Limb (tissue), 2 donors: ENCODE measurements at regions not wholly inside any gene's neighbourhood (a gene's known extent, or its start where the extent isn't known, plus 50 kb on each side); places are given as distances from the start of the nearest gene placed in this dataset.

ENCODE experiments used
- DNase-seq, 2 donors: peaks; one replicate each; pipeline ENCODE4 v3.0.0-alpha.2; 2016; ENCODE audit errors: extremely low spot score in 2 of 2

DNA sequence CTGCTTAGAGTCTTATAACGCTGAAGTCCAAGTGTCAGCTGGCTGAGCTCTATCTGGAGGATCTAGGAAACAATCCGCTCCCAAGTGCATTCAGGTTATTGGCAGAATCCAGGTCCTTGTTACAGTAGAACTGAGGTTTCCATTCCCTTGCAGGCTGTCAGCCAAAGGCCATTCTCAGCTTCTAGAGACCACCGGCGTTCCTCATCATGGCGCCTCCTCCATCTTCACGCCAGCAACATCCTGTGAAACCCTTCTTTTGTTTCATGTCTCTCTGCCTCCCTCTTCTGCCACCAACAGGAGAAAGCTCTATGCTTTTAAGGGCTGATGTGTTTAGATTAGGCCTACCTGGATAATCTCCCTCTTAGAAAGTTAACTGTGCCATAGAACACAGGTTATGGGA is 133.0 kb upstream of the RASSF8 start:
- DNase-seq: peak; percentile 54 to 70

DNA sequence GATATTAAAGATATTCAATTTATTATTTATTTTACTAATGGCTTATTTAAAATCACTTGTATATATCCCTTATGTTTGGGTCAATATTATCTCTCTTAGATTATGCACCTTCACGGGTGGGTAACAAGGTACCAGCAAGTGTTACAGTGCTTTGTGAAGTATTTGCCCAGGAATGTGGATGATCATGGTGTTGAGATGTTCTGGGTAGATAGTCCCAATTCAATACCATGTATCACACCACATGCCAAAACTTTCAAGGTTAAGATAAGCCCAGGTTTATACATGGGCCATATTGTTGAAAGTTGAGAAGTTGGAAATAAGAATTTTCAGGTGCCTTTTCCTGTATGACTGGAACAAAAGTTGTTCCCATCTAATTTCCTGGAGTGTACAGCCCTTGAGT is 131.3 kb upstream of the RASSF8 start:
- DNase-seq: no peak

DNA sequence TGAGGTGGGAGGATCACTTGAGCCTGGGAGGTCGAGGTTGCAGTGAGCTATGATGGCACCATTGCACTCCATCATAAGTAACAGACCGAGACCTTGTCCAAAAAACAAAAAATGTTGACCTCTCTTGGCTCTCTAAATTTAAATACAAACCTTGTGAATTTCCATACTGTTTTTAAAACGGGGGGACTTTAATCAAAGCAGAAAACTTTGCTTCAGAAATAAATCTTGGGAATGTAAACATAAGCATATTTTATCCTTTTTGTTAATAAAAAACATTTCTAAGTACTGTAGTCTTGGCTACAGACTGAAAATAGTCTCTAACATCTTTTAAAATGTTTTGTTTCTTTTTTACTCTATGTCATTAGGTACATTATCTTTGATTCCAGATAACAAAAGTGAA is 130.7 kb upstream of the RASSF8 start:
- DNase-seq: no peak

DNA sequence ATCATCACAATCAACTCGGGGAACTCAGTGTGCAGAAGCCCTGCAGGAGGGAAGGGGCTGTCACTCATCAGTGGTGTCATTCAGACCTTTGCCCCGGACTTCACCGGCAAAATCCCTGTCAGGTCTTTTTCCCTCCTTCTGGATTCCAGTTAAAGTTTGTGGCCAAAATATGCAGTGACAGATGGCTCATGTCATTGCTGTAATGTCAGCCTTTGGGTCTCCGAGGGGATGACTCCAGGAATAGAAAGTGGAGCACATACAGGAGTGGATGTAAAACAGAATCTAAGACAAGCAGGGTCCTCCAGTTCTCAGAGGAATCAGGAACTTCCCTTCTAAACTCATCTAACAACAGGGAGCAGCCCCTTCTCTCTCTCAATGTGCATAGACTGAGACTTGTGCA is 130.3 kb upstream of the RASSF8 start:
- DNase-seq: no peak

- peak in 1 of 2 donors; percentile 44 for DNase-seq
Measured at GRCh38 chr12:25829192-25829591, 129.3 kb upstream of the RASSF8 start.

DNA sequence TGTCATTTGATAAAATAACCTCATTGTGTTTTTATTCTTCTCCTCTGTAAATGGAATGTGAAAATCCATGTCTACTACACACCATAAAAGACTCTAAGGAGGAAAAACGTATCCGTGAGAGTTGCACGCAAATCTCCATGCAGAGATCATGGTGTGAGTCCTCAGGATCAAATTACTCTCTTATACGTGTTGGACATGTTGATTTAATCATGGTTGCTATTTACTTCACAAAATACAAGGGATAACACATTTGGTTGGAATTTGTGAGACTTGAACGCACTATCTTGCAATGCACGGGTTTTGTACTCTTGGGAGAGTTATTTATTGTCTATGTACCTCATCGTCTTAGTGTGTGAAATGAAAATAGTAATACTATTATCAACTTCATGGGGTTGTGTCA is 128.0 kb upstream of the RASSF8 start:
- peak in 1 of 2 donors; percentile 60 for DNase-seq

DNA sequence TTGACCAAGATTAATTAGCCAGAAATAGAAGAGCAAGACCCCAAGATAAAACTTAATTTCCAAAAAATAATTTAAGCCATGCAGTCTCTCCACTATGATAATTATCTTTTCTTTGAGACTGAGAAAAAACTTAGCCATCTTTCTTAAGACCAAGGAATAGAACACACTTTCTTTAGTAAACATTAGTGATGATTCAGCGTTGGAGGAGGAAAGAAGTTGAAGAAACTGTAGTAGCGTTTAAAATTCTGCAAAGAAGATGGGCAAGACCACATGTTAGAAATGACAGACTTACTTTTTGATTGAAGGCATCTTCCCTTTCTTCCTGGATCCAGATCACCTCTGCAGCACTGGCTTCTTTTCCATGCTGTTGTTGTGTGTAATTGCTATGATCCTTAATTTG is 124.8 kb upstream of the RASSF8 start:
- DNase-seq: no peak

- DNase-seq: no peak
Measured at GRCh38 chr12:25835385-25835784, 123.1 kb upstream of the RASSF8 start.

DNA sequence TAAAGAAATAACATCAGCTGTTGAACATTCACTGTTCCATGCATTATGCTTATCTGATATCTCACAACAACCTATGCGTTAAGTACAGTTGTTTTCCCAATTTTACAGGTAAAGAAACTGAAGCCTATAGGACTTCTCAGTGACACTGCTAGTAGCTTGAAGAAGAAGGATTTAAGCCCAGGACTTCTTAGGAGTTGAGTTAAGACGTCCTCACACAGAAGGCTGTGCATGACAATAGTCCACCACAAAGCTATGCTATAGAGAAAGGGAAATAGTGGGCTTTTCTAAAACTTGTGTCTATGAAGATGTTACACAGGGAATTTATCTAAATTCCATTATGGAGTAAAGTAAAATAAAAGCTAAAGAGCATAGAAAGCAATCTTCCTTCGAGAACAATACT is 120.5 kb upstream of the RASSF8 start:
- DNase-seq: no peak

GRCh38 chr12:25839470-25839869 is 119.0 kb upstream of the RASSF8 start:
- DNase-seq: no peak

- DNase-seq: no peak
Measured at GRCh38 chr12:25840678-25841465, 117.6 kb upstream of the RASSF8 start.

DNA sequence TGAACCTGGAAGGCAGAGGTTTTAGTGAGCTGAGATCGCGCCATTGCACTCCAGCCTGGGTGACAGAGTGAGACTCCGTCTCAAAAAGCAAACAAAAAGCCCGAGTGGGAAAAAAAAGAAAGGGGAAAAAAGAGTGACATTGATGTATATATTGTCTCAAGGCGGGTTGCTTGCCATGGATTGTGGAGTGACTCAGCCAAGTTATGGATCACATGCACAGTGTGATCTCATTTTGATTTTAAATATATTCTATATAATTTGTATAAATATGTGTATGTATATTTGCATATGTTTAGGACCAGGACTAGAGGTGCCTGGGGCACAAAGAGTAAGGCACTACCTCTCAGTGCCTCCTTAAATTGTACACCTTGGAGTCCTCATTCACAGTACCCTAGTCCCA is 116.2 kb upstream of the RASSF8 start:
- DNase-seq: no peak

GRCh38 chr12:25843976-25844375 is 114.5 kb upstream of the RASSF8 start:
- DNase-seq: no peak

DNA sequence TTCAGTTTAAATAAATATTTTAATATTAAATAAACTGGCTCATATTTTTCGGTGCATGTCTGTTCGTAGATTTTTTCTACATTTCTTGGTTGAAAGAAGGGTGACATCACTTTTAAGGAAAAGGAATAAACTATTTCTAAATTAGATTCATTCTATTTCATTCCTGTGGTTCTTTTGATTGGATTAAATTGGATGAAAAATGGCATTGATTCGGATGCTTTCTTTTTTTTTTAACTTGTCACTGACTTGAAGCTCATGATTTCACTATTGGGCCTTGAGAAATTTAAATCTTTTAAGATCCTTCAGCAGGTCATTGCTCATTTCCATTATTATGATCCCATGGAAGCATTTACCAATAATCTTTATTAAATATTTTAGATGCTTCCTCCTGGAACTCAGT is 113.1 kb upstream of the RASSF8 start:
- DNase-seq: no peak

DNA sequence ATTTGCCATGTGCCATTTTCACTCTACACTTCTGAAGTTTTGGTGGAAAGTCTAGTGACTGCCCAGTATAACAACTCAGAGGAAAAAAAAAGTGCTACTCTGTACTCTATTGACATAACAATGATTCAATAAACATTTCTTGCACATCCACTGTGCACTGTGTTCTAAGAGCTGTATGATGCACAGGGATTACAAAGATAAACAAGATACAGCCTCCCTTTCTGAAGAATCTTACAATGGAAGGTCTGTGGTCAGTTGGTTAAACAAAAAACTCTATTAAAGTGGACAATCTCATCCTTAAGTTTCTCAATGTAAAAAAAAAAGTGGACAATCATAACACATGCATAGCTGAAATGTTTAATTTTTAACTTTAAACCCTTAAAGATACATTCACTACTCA is 105.7 kb upstream of the RASSF8 start:
- no peak for DNase-seq

DNA sequence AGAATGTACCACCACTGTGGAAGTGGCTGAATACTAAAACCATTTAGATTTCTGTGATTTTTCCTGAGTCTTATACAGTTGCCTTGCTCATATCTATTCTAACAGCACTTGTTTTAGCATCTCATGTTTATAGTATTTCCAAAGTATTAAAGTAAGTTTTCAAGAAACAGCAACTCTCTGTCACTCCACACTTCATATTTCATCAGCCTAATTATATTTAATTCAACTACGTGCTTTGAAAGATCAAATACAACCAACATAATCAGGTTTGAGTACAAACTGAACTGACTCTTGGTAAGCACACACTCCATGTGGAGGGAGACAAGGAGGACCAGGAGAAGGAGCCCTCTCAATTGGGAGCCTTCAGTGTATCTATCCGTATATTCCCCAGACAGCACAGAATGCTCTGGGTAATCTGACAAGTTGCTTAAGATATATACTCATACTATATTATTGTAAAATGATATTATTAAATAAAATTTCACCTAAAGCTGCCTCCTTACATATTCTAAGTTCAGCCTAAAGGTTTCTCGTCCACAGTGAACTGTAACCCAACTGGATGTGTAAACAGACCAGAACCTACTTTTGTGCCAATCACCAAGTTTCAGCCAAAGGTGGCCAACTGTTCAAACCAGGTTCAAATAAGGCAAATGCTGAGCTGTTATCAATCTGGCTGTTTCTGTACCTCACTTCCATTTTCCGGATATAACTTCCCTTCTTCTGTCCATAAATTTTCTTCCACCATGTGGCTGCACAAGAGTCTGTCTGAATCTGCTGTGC is 105.0 kb upstream of the RASSF8 start:
- no peak for DNase-seq

DNA sequence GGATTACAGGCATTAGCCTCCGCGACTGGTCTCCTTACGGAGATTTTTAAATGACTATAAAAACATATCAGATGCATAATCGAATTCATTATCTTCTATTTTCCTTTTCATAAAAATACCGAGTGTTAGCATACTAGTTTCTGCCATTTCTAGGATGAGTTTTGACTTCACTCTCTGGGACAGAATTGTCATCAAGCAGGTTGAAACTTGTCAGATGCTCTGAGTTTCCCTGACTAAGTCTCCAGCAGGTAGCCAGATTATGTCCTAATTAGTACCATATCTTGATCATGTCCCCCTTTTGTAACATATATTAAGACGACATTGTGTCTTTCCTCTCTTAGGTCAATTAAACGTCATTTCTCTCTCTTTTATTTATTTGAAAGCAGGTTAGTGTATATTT is 103.5 kb upstream of the RASSF8 start:
- no peak for DNase-seq

DNA sequence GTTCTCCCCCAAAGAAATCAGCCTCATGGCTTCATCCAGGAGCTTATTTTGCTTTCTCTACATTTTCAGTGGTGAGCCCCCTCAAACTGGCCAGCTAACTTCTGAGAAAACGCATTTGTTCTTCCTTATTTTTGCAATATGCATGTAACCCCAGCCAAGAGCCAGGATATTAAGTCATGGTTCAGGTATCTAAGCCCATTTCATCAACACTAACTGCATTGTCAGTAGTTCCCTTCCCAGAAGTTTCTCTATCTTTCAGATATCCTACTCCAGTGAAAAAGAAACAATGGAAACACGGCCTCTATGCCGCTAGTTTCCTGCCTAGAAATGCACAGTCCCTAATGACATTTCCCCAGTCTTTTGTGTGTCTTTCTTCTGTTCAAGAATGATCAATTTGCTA is 102.8 kb upstream of the RASSF8 start:
- no peak for DNase-seq

DNA sequence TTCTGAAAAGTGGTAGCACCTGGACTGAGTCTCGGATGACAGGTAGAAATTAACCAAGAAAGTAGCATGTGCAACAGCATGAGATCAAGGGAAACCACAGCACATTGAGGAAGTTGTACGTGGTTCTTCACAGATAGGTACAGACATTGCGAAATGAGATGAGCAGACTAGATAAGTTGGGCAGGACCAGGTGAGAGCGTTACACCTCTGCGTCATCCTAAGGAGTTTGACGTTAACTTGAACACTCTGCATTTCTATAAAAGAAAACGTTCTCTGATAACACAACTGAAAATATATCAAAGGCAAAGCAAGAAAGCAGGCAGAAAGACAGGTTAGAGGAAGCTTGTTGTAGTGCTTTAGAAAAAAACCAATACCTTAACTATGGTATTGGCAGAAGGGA is 98.5 kb upstream of the RASSF8 start:
- DNase-seq: no peak

DNA sequence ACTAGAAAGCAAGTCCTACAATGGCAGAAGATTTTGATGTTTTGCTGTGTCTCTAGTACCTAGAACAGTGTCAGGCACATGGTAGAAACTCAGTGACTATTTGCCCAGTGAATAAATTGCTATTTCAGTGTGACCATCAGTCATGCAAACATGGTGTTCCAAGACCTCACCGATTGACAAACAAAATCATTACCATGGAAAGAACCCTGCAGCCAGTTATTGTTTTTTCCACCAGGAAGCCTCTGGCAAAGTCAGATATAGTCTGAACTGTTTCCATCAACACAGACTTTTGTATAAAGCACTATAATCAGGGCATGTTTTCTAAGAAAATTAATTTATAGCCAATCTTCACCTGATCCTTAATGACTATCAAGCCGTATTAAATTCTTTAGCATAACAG is 97.3 kb upstream of the RASSF8 start:
- no peak for DNase-seq

GRCh38 chr12:25864306-25865276 is 93.9 kb upstream of the RASSF8 start:
- DNase-seq: no peak
